Lung (tissue), 11 donors: ENCODE measurements at regions not wholly inside any gene's neighbourhood (a gene's known extent, or its start where the extent isn't known, plus 50 kb on each side); places are given as distances from the start of the nearest gene placed in this dataset.

Experiments used
- ATAC-seq: fragments of 200-7000 bp; cut with Tn5 transposase; one replicate; pipeline ENCODE4 v1.9.1; 2020; ENCODE audit warnings: moderate number of reproducible peaks; ENCODE audit not compliant: insufficient read depth, low FRiP score
- DNase-seq, 3 donors: peaks; one replicate each; pipeline ENCODE4 v3.0.0-alpha.2; 2013 to 2017
- H3K27ac ChIP-seq, 2 donors: one replicate each; pipeline ENCODE4 v1.5.1; 2013; ENCODE audit warnings: mild to moderate bottlenecking in 2 of 2, moderate library complexity in 2 of 2, control low read depth in 1 of 2, inconsistent platforms in 1 of 2, low read depth in 1 of 2, low read length in 1 of 2
- H3K27me3 ChIP-seq, 3 donors: one replicate each; pipeline ENCODE4 v1.5.1; 2013; ENCODE audit warnings: low read length in 2 of 3; ENCODE audit not compliant: control insufficient read depth in 3 of 3, insufficient read depth in 3 of 3
- H3K36me3 ChIP-seq, 4 donors: one replicate each; pipeline ENCODE4 v1.5.1; 2013; ENCODE audit warnings: low read length in 4 of 4, mild to moderate bottlenecking in 1 of 4, moderate library complexity in 1 of 4; ENCODE audit not compliant: control insufficient read depth in 4 of 4, insufficient read depth in 4 of 4
- H3K4me1 ChIP-seq, 5 donors: one replicate each; pipeline ENCODE4 v1.5.1; 2013; ENCODE audit warnings: low read length in 5 of 5, mild to moderate bottlenecking in 2 of 5, moderate library complexity in 1 of 5; ENCODE audit not compliant: control insufficient read depth in 5 of 5, insufficient read depth in 5 of 5
- H3K4me3 ChIP-seq: one replicate; pipeline ENCODE4 v1.5.1; 2013; ENCODE audit warnings: mild to moderate bottlenecking, control low read depth, moderate library complexity
- H3K9ac ChIP-seq, 2 donors: one replicate each; pipeline ENCODE4 v1.5.1; 2013; ENCODE audit warnings: low read length in 2 of 2, control low read depth in 1 of 2; ENCODE audit not compliant: insufficient read depth in 1 of 2
- H3K9me3 ChIP-seq, 4 donors: one replicate each; pipeline ENCODE4 v1.5.1; 2013; ENCODE audit warnings: low read length in 3 of 4, mild to moderate bottlenecking in 1 of 4, moderate library complexity in 1 of 4; ENCODE audit not compliant: control insufficient read depth in 4 of 4, insufficient read depth in 3 of 4
- CTCF ChIP-seq: IDR thresholded peaks from 2 replicates; pipeline ENCODE4 v1.5.1; 2012; ENCODE audit warnings: mild to moderate bottlenecking; ENCODE audit errors: control extremely low read depth, extremely low read depth
- WGBS, 2 donors: extraction: QIAGEN DNeasy Blood & Tissue Kit; methylation state at CpG; one replicate each; pipeline ENCODE4 v1.1.7; 2013; 5-methylcytosine and 5-hydroxymethylcytosine counted together
- donor health status: control.
- donor health status: control.
- donor health status: Bipolar disorder and iron deficiency.
- donor health status: healthy.
- donor health status: DM: yes; HTN: yes; CAD: no.

DNA sequence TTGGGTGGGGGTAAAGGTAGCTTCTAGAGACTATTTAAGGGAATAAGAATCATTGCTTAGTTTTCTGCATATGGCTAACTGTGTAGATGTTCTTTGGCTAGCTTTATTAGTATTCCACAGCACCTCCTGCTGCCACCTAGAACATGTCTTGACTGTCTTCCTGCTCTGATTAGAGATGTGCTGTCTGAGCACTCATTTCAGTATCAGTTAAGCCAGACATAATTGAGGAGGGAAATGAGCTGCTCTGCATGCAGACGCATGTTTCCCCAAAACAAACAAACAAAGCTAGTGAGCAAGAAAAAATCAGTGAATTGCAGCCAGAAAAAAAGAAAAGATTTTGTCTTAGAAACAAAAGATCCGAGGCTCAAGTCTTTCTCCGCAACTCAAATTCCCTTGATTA lies 402.2 kb downstream of the AASDHPPT start:
- TF ChIP-seq CTCF: no peak
- no peak overlapping the region for H3K9ac ChIP-seq
- no peaks in the 10 kb centered on the region for H3K36me3 ChIP-seq
- no peak for DNase-seq
- H3K27me3 ChIP-seq: no peaks in the 10 kb centered on the region
- H3K27ac ChIP-seq: no peak overlapping the region
- H3K9me3 ChIP-seq: no peaks in the 10 kb centered on the region
- no peak for ATAC-seq
- no peak overlapping the region for H3K4me3 ChIP-seq
- WGBS, 2 donors: 68 to 77% methylated on average over 3 of the region's 3 CpGs
- peaks cover 0 to 4% (median 0%) of the 10 kb centered on the region in 5 donors for H3K4me1 ChIP-seq

DNA sequence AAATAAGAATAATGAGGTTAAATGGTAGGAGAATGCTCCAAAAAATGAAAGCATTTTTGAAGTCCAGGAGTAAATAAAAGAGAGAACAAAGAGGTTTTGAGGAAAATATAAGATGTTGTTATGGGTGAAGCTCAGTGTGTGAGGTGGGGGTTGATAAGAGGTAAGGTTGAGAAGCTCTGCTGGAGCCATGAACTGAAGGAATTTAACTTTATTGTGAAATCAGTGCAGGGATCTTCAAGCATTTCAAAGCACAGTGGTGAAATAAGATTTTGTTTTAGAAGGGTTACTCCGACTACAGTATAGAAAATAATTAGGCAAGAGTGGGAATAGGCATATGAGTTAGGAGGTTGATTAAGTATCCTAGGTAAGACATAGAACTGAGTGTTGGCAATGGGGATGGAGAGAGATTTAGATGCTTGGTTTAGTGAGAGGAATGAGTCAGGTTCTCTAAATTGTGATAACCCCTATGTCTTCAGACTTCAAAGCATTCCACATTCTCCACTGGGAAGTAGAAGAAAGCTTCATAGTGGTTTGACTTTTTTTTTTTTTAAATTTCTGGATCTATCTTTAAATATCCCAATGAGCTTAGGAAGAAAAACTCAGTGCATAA lies 403.2 kb downstream of the AASDHPPT start:
- no peaks in the 10 kb centered on the region for H3K36me3 ChIP-seq

DNA sequence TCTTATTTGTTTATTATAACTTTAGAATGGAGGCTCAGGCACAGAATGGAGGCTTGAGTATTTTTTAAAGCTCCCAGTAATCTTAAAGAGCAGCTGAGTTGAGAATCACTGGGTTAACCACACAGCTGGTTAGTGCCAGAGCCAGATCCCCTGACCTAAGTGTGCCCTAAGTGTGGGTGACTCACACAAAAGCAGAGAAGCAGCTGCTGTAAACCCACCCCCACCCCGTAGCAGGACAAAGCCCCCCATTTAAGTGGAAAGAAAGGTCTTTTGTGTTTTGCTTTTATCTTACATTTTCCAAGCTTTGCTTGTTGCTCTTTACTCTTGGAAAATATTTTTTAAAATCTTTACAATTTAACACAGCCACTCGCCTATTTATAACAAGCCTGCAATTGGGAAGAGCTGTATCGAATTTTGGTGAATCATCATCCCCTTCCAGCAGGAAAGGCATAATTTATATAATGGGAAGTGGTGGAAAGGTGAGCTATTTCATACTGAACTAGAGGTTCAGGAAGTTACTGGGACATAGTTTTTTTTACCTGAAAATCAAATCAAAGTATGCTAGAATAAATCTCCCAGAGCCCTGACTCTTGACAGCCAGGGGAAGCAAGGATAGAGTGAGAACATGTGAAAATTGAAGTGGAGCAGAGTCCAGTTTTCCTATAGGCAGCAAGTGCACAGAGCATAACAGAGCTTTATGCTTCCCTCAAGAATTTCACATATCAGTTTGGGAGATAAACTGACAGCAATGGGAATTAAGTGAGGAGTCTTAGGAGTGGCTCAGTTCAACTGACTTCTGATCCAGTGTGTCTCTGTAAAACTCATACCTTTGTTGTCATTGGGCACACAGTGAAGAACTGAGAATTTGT lies 405.7 kb downstream of the AASDHPPT start:
- 48 to 53% methylated on average over 3 of the region's 3 CpGs for WGBS, 2 donors
- DNase-seq (peak in 2 of 3 donors; percentile 21 to 39), ATAC-seq (no peak)
- H3K4me3 ChIP-seq: no peak overlapping the region
- H3K36me3 ChIP-seq: no peaks in the 10 kb centered on the region
- H3K4me1 ChIP-seq: peaks cover 0 to 4% (median 0%) of the 10 kb centered on the region in 5 donors
- TF ChIP-seq CTCF: no peak
- H3K9ac ChIP-seq: no peak overlapping the region
- no peak overlapping the region for H3K27ac ChIP-seq
- H3K9me3 ChIP-seq: no peaks in the 10 kb centered on the region
- H3K27me3 ChIP-seq: no peaks in the 10 kb centered on the region

More for the DNA sequence above, 403.2 kb downstream of the AASDHPPT start:
- Histone ChIP-seq H3K27ac (no peak overlapping the region), H3K4me3 (no peak overlapping the region), H3K9me3 (no peaks in the 10 kb centered on the region), H3K27me3 (no peaks in the 10 kb centered on the region), H3K4me1 (peaks cover 0 to 4% (median 0%) of the 10 kb centered on the region in 5 donors), H3K9ac (no peak overlapping the region)
- WGBS, 2 donors: 62 to 85% methylated on average over 1 of the region's 1 CpG
- ATAC-seq (peak; percentile 19), DNase-seq (no peak)
- no peak for TF ChIP-seq CTCF
